ENCODE measurements at regions not wholly inside any gene's neighbourhood (a gene's known extent, or its start where the extent isn't known, plus 50 kb on each side); places are given as distances from the start of the nearest gene placed in this dataset.

DNA sequence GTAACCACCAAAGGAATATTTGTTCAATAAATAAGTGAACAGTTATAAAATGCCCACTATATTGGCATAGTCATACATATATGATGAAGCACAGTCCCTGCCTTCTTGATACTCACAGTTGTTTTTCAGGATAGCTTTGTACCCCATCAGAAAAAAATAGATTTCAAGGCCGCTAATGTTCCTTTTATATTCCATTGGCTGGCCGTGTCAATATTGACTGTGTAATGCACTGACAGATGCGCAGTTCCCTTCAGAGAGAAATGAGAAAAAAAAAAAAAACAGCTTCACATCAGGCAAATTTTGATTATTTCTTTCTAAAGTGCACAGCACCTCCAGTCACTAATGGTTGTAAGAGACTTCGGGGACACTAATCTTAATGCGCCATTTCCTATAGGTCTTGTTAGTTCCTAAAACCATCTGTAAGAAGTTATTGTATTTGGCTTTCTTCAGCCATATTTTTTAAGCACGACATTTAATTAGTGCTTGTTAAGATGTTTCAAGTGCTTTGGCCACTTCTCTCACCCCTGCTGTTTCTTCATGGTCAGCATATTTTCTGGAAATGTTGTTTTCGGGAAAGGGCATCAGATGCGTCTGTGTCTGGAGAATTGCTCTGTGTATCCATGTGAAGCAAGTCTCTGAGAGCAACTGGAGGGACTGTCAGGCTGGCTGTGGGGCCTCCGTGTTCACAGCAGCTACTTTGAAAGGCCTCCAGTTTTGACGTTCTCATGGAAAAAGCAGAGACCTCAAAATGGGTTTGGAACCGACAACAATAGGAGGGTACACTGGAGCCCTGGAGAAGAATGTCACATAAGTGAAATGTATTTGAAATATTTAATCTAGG, 378.3 kb downstream of the MTX2 start:
- DNase-seq (ENCODE audit: low spot score) = no peak

DNA sequence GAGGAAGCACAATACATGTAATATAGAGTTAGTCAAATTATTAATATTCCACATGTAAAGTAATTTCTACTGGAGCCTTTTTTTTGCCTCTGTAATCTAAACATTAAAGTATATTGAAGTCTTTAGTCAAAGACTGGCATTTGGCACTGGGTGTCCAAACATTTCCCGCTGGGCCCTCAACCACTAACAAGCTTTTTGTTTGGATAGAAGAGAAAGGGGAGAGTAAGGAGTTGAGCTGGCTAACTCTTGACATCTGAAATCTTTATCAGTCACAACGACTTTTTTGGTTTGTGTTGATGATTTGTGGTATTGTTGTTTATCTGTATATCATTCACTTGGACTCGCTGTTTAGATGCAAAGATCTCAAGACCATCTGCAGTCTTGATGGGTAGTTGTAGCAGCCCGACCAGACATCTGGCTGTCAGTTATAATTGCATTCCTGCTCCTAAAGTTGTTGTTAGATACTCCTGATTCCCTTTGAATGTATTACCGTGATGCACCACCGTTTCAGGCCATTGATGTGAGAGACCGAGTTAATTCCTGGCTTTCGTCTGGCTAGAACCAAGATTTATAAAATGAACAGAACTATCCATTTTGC, 379.6 kb downstream of the MTX2 start:
- no peak for DNase-seq (ENCODE audit: low spot score)

DNA sequence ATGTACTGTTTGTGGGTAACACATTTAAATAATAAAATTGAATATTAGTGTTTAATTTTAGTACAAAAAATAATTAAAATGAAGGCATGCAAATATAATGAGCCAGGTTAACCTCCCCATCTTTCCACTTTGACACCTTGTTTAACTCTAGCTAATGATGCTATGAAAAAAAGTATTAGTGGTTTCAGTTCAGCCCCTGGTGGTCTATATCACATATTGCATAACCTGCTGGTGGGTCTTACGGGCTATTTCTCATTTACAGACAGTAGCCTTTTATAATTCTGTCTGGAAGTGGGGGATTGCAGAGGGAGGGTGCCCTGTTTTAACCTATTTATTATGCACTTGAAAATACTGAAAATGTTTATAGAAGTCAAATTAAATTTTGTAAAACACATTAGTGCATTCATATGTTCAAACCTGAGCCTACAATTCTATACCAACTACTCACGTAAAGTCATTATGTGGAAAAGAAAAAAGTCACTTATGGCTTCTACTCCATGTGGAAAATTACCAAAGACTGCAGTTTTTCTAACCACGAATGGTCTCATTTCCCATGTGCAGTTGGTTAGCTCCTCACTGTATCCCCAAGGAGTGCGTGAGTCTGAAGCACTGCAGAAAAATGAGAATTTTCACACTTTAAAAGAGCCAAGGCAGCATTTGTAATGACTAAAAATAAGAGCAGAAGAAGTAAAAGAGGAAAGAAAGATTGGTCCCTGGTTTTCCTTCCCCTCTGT, 381.0 kb downstream of the MTX2 start:
- no peak for DNase-seq (ENCODE audit: low spot score)

DNA sequence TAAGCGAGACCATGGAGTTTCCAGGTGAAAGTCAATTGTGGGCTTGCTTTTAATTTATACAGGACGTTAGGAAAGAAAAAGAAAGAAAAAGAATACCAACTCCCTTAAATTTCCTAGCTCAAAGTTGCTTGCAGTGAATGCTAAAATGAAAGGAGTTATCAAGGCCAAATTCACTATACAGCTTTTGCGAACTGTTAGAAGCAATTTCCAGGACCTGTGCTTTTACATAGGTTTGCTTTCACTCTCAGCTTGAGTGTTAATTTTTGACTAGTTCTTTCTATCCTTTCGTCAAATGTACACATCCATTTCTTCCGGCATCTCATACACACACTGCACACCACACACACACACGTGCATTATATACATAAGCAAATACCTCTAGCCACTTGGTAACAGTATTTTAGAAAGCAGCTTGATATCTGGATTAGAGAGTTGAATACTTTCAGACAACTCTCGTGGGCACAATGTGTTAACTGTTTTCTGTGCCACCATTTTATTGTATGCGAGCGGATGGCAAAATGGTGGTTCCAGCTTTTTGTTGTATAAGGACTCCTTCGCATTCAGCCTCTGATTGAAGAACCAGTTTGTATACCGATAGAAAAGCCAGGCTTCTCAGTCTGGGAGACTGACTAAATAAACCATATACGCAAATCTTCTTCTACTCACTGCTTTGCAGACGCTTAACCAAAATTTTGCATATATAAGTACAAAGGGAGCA, 381.8 kb downstream of the MTX2 start:
- no peak for DNase-seq (ENCODE audit: low spot score)

DNA sequence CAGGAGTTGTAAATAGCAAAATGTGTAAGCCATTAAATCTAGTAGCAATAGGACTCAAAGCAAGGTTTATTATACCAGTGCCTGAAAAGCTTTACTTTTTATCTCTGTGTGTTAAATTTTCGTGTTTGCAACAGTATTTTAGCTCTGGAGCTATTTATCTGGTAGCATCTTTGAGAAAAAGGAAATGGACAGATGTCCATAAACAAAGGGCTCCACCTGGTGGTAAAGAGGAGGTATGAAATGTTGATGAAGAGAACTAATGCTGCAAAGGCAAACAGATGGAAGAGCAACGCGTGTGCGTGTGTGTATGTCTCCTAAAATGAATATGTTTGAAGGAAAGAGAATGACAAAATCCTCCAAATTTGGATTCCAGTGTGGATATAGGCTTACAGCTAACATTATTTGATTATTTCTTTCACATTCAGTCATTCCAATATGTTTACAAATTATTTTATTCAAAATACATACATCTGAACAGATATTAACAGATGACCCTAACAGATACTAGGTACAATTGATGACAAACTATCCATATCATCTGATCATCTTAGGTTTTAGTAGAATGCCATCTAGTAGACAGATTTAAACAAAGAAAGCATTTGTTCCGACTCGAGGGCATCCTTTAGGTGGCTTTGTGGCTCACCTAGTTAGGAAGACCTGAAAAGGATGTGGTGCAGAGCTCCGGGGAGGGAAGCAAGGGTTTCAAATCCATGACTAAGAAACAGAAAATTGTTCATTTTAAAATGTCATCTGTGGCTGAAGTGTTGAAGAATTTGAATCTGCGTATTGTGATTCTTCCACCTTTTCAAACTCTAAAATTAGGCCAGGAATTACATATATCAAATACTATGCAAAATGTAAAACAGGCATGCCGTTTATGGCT, 383.3 kb downstream of the MTX2 start:
- DNase-seq (ENCODE audit: low spot score) = peak; percentile 51

DNA sequence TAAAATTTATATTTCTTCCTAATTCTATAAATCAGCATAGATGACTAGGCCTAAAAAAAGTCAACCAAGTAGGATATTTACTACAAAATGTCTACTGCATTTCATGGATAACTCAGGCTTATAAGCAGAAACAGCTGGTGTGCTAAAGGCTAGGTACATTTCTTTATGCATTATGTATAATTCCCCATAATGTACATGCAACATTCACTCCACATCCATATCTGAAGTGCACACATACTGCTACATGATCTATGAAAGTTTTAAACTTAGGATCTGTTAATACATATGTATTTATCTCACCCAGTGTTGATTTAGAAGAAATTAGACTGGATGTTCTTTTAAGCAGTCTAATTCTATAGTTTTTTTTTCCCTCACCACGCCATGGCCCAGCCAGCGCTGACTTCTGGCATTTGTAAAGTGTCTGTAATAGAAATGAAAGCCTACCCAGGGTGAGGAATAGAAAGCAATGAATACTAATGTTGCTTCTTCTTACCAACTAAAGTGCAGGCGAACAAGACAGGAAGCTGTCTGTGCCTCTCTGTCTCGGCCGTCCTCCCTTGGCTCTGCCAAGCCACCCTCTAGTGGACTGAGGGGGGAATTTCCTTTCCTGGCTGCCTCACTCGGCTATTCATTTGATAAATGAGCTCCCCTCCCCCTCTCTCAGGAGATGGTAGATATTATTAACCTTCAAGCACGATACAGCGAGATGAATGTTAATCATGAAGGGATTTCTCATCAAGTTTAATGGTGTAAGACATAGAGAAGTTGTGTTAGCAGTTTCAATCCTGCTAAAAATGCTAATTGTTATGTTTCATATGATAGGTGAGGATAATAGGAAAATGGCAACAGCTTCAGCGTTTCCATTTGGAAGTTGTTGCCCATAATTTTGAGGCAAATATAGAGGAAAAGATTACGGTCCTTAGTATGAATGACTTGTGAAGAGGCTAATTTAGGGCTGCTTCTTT, 384.5 kb downstream of the MTX2 start:
- DNase-seq (ENCODE audit: low spot score) = peak; percentile 63

DNA sequence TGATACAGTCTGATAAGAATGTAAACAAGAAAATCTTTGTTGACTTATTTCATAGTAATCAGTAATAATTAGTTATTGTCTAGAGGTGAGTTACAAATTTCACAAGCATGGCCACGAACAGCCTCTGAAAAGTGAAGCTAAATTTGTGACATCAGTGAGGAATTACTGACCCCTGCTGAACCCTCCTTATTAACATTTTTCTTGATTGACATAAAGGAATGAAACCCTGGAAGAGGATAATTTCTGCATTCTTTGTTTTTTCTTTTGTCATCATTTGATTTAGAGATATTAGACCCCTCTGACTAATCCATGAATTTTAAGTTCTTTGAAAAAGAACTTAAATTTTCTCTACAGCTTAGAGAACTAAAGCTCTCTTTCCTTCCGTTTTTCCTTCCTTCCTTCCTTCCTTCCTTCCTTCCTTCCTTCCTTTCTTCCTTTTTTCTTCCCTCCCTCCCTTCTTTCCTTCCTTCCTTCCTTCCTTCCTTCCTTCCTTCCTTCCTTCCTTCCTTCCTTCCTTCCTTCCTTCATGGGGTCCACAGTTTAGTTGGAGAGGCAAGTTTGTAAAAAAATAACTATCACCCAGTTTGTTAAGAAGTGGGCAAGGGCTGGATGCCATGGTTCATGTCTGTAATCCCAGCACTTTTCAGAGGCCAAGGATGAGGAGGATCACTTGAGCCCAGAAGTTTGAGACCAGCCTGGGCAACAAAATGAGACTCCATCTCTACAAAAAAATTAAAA, 387.0 kb downstream of the MTX2 start:
- DNase-seq (ENCODE audit: low spot score) = no peak

DNA sequence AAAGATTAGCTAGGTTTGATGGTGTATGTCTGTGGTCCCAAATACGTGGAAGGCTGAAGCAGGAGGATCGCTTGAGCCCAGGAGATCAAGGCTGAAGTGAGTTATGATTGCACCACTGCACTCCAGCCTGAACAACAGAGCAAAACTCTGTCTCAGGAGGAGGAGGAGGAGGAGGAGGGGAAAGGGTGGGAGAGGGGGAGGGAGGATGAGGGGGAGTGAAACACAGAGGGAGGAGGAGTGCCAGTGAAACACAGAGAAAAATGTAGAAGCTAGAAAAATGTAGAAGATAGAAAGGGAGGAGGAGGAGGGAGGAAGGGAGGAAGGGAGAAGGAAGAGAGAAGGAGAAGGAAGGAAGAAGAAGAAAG, 387.5 kb downstream of the MTX2 start:
- no peak for DNase-seq (ENCODE audit: low spot score)

DNA sequence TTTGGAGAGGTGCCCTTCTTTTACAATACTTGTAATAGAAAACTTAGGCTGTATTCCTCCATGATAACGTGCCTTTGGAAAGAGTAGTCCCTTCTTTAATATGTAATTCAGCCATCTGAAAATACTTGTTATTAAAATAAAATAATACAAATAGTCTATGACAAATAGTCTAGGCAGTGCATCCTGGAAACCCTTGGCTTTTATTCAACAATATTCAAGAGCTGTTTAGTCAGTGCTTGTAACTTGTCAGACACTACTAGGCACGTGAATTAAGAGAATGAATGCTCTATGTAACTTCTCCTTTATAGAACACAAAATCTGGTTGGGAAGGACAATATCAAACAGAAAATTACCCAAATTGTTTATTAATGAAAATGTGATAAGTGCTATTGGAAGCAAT, 388.2 kb downstream of the MTX2 start:
- no peak for DNase-seq (ENCODE audit: low spot score)

DNA sequence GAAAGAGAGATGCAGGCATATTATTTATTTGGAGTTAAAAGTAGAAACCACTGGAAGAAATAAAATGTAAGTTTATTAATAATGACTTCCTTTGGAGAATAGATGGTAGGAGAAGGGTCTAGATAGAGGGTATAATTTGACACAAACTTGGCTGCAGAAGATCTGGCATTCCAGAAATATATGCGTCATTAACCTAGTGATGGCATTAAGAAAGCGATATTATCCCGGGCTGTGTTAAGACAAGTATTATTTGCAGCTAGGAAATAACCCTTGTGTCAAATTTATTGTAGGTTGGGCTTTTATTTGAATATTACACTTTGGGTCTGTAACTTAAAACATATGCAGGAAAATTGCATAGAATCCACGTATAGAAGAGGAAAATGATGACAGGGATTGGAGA, 389.5 kb downstream of the MTX2 start:
- DNase-seq (ENCODE audit: low spot score) = no peak

DNA sequence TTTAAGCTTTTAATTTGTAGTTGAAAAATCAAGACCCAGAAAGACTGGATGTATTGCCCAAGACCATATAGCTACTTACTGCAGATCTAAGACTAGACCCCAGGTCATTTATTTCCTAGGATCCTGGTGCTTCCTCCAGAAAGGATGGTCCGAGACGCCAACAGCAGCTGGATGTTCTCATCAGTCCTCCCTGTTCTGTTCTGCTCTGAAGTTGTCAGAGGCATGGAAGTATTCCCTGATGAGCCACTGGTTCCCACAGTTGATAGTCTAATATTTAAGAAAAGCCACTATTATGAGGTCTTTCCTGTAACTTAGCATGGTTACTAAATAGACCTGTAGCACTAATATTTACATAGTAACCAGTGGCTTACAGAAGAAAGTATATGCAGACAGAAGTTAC, 393.5 kb downstream of the MTX2 start:
- DNase-seq (ENCODE audit: low spot score) = no peak

DNA sequence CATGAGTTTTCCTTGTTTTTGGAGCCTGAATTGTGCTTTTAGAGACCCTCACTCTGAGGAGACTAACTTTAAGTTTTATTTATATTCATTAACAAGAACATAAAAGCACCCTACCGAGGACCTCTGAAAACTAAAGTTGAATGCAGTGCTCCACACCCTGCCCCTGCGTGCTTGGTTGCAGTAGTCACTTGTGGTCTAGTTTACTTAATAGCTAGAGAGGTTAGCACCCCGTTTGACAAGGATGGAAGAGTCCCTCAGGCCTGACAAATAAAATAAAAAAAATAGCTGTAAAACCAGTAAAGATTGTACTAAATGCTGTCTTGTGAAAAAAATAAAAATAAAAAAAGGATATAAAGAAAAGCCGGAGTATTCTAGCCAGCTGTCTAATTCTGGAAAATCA, 395.2 kb downstream of the MTX2 start:
- no peak for DNase-seq (ENCODE audit: low spot score)

DNA sequence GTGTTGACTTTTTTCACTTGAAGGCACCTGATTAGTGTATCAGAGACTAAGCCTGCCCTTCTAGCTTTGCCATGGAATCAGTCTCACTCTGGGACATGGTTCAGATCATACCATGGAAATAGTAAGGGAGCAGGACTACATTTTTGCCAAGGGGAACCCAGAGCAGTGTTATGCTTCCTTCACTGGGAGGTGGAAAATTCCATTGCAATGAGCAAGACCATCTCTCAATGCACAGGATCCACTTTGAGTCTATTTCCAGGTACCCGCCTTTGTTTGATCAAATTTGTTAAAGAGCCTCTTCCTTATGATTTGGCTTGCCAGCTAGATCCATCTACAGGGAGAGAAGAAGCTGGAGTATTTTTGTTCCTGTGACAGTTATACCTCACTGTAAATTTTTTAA, 395.8 kb downstream of the MTX2 start:
- DNase-seq (ENCODE audit: low spot score) = no peak

DNA sequence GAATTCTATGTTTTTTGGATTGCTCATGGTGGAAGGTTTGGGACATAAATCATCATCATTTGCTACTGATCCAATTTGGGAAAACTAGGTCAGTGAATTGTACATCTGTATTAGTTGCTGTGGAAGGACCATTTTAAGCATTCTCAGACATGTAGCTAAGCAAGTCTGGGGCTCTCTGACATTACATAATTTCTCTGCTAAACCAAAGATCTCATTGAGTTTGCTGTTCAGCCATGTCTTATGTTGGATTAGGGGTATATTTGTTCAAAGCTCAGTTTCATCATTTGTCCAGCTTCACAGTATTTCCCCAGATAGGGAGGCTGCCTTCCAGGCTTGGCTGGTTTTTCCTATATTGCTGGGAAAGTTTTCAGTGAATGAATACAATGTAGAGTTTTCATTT, 399.7 kb downstream of the MTX2 start:
- no peak for DNase-seq (ENCODE audit: low spot score)

DNA sequence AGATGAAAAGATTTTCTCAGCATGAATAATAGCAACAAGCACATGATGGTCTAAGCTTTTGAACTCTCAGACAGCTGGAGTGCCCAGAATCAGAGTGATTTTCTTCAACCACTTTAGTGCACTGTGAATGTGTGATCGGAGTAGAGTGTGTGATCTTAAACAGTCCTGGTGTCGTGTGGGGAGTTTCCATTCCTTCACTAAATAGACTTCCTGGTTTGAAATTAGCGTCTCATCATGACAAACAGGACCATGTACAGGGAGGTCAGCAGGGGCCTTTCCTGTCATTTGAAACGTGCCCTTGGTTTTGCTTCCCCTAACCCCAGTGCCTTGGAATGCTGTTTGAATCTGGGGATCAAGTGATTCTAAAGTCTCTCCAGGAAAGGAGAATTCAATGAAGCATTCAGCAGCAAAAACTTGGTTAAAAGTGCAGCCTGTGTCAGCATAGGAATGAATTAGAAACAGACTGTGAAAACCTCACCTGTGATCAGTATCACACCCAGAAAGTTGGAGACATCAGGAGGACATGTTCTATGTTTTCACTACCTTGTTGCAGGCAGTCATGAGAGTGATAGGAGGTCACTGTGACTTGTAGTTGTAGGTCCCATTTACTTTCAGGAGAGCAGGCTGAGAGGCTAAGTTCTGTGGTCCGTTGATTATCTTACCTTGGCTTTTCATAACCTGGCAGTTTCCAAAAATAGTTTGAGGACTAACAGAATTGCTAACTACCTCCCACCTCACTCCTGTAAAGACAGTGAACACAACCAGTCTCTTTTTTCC, 400.3 kb downstream of the MTX2 start:
- DNase-seq (ENCODE audit: low spot score) = no peak

DNA sequence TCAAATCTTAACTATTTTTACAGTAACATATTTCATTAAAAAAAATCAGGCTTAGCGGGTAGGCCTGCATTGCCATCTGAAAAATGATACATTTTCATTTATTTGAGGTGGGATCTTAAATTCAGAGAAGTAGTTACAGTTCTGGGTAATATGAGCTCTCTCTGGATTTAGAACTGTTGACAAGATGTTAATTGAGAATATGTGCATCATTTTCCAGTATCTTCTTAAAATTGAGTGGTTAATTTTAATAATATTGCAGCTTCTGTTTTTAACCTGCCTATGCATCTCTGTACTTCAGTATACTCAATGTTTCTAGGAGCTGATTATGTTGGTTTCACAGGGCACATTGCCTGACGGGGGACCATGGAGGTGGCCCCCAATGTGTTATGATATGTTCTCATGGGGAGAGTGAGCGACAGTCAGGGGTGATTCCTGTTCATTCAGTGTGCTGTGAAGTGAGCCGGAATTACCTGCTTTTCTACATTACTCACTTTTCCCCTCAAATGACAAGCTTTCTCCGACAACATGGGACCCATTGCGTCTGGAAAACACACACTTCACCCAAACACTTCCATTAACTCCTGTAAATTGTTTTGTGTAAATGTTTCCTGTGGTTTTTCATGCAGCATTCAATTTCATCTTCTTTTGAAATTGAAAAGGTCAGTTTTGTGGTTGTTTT, 406.2 kb downstream of the MTX2 start:
- no peak for DNase-seq (ENCODE audit: low spot score)

DNA sequence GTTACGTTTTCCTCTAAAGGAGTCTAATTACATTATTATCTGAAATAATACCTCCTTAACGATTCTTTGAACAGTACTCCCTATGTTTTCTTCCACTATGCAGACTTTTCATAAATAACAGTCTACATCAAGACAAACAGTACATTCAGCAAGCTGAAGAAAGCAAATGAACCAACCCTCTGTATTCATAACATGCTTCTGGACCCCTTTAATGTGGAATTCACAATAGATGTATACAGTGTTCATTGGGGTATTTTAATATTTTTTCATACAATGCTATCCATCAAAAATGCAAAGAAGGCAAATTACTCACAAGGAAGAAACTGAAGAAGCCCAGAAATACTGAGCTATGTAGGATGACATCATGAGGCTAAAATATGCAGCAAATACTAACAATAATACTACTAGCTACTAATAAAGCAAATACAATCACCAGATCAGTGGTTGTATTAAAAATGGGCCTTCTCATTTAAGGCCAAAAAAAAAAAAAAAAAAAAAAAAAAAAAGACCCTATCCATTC, 408.6 kb downstream of the MTX2 start:
- no peak for DNase-seq (ENCODE audit: low spot score)

DNA sequence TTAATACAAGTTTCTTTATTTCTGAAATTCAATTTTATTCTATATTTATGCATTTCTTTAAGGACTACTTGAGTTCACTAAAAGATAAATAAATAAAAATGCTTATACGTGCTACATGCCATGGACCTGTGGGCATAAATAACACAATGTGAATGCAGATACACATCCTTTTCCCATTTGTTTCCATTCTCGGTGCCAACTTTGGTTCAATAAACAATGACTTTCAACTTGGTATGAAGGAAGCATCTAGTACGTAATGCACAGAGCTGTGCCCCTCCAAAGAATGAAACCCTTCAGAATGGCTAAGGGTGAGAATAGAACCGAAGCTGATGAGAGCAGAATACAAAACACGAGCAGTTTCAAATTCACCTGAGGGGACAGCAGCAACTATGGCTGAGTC, 409.3 kb downstream of the MTX2 start:
- no peak for DNase-seq (ENCODE audit: low spot score)
